ENCODE measurements at regions not wholly inside any gene's neighbourhood (a gene's known extent, or its start where the extent isn't known, plus 50 kb on each side); places are given as distances from the start of the nearest gene placed in this dataset.
"Not testable (repeated sequence)": the region's sequence is repeated elsewhere in the genome, so short reads cannot be mapped to it uniquely, and the experiment has no call there.

DNA sequence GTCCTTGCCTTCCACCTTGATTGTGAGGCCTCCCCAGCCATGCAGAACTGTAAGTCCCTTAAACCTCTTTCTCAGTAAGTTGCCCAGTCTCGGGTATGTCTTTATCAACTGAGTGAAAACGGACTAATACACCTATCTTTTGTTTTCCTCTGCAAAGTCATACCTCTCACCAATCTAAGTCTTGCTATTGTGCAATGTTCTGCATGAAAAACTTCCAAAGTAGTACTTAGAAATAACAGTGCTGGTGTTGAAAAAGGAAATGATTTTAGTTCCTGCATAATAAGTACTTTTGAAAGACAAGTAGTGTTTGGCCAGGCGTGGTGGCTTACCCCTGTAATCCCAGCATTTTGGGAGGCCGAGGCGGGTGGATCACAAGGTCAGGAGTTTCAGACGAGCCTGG, 573.5 kb downstream of the ANKRD50 start:
- no peak for DNase-seq

DNA sequence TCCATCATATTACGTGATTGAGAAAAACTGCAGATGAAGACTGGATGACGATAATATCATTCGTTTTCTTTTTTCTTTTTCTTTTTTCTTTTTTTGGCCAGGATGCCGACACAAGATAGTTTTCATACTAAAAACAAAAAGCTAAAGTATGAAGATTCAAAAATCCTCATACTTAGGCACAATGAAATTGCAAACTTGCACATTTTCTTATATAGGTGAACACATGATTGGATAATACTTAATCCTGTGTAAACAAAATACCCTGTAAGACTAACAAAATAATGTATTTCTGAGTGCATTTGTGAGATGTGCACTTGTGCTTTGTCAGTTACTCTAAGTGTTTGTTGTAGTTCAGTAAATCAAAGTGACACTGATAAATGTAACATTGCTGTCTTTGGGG, 568.9 kb downstream of the ANKRD50 start:
- no peak for DNase-seq

DNA sequence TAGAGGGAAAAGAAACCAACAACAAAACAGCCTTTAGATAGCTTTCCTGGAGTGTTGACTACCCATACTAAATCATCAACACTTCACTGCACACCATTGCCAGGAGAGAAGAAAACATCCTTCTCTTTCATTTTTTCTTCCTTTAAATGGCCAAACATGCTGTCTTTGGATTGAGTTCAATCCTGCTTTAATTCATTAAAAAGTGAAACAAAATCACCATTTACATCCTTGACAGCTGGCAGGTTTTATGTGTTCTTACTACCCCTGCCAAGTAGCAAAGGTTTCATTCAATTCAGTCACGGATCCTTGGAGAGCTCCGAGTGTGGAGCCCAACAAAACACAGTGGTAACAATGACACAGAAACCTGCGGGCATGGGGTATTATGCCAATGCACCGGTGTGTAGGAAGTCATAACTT, 568.3 kb downstream of the ANKRD50 start:
- DNase-seq = no peak

- no peak for DNase-seq
These were observed 566.5 kb downstream of the ANKRD50 start for GRCh38 chr4:124146068-124146467.

DNA sequence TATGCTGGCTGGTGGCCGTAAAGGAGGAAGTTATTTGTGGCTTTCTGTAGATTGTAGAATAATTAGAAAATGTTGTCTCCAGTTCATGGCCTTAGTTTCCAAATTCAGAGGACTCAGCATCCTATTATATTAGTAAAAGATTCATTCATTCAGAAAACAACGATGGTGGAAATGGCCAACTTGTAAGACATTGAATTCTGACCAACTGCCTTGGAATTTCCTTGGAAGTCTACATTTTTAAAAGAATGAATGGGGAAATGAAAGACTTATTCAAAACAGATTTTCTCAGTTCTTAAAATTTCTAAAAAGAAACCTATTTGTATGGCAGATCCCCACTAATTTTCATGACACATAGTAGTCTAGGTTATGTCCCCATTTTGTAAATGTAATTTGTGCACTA, 561.5 kb downstream of the ANKRD50 start:
- no peak for DNase-seq

GRCh38 chr4:124152132-124152531, 560.4 kb downstream of the ANKRD50 start:
- DNase-seq = no peak

DNA sequence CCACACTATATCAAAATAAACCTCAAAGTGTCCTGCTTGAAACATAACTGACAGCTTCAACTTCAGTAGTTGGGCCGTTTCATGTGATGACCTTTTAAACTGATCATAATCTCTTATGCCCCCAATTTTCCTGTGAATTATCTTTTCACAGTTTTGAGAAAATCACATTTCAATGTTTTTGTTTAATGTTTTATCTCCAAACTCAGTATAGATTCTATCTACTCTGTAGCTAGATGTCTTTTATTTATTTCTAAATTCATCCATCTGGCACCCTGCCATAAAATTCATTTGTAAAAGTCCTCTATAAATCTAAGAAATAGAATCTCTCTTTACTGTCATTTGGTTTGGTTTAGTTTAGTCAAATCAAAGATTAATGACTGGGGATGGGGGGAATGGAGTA, 557.3 kb downstream of the ANKRD50 start:
- DNase-seq = no peak

DNA sequence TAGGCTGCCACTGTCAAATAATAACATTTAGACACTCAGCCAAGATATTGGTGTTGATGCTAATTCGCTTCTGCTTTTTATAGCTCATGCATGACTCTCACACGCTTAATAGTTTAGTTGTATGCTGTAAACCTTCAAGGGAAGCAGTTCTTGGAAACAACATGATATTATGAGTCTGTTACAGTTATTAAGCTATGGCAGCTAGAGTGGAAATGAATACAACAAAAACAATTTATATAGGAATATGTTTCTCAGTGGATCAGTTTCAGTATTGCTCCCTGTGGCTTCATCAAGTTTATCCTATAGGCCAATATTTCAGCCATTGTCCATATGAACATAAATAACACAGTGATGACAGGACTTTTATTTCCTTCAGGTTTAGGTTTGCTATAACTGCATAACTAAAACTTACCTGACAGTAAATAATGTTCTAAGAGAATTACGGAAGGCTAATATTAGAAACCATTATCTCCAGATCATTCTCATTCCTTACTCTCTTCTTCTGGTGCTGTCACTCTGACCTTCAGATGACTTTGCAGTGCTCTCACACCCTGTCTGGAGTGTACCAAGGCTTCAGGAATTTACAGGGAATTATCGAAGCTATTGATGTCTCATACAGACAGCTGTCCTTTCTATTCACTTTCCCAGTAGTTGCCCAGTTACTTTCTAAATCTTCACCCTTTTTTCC, 555.0 kb downstream of the ANKRD50 start:
- DNase-seq = no peak

DNA sequence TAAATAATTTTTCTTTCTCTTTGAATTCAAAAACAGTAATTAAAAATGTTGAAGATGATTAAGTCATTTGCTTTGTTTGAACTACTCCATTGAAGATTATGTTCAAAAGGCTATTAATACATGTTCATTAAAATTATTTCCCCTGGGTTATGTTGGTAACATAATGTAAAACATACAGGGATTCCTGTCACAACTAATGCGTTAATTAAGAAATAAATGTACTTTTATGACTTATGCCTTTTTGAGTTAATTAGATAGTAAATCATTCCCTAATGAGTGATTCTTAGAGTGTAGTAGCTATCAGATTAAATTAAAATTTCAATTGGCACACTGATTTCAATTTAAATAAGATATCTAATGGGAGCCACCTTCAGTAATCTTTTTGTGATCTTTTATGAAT, 549.1 kb downstream of the ANKRD50 start:
- no peak for DNase-seq

- DNase-seq = no peak
These were observed 544.9 kb downstream of the ANKRD50 start for GRCh38 chr4:124167602-124168001.

DNA sequence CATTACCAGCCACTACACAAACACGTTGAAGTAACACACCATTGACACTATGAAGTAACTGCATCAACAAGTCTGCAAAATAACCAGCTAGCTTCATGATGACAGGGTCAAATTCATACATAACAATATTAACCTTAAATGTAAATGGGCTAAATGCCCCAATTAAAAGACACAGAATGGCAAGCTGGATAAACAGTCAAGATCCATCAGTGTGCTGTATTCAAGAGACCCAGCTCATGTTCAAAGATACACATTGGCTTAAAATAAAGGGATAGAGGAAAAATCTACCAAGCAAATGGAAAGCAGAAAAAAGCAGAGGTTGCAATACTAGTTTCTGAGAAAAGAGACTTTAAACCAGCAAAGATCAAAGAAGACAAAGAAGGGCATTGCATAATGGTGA, 543.0 kb downstream of the ANKRD50 start:
- DNase-seq = not testable (repeated sequence)

DNA sequence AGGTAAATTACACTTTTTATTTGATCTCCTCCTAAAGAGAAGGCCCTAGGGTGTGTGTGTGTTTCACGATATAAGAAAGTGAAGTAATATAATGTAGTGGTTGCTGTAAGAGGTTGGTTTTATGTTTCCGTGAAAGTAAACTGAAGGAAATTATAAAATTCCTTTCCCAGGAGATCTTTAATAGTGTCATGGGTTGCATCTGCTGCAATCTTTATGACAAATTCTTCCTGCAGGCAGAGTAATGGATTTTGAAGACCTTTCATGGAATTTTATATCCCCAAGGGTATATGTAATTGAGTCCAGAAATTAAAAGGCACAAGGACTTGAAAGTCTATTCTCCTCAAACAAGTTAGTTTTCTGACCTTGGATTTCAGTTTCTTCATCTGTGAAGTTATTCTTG, 538.6 kb downstream of the ANKRD50 start:
- DNase-seq = no peak

DNA sequence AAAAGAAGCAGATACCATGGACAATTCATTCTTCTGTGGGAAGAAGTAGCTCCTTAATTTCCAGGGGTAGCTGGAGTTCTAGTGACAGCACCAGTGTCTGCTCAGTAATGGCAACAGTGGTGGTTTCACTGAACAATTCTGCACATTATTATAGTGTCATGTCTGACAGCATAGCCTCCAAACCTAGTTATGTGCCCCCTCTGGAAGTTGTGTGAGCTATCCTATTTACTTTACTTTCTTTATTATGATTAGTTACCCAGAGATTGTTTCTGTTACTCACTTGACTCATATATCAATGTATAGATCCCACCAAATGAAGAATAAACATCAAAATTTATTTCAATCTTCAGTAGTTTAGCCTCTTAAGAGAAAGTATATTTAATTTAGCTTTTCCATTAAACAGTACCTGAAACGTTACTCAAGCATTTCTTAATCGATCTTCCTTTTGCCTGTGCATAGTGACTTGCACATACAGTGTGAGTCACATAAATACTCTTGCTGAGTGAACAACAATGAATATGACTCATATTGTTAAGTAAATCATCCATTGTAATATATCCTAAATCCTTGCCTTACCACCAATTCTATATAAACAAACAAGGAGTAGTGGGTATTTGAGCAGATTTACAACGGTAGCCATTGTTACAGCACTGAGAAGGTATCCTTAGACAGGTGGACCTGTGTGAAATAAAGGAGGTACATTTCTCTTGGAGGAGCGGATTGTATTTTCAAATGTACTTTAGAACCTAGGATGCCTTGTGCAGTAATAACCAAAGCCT, 534.7 kb downstream of the ANKRD50 start:
- no peak for DNase-seq

GRCh38 chr4:124178449-124179021, 534.0 kb downstream of the ANKRD50 start:
- no peak for DNase-seq

- DNase-seq = no peak
These were observed 532.9 kb downstream of the ANKRD50 start for GRCh38 chr4:124179506-124180186.

DNA sequence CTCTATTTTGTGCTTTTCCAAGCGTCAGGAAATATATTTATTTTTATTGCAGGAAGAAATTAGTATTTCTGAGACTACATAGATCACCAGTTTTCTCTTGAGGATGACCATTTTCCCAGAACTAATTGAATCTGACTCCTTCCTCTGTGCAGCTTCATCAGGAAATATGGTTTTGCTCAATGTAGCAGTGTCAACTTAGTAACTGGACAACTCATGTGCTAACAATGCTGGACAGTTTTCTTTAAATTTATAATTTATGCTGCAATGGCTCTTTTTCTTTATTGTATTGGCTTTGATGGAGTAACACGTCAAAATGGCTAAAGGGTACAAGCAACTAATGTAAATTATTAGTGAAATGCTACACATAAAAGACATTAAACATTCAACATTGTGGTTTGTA, 531.5 kb downstream of the ANKRD50 start:
- DNase-seq = no peak

DNA sequence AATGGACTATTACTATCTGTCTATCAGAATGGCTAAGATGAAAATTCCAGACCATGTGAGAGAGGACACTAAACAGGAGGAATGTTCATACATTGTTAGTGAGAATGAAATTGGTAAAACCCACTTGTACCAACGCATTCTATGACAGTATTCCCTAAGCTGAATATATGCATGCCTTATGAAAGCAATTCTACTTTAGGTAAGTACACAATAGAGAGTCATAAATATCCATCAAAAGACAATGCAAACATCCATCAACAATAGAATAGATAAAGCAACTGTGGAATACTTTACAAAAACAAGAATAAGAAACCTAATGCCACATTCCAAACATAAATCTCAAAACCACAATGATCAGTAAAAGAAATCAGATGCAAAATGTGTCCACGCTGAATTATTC, 529.3 kb downstream of the ANKRD50 start:
- DNase-seq = no peak

- DNase-seq = no peak
These were observed 528.6 kb downstream of the ANKRD50 start for GRCh38 chr4:124183926-124184325.

DNA sequence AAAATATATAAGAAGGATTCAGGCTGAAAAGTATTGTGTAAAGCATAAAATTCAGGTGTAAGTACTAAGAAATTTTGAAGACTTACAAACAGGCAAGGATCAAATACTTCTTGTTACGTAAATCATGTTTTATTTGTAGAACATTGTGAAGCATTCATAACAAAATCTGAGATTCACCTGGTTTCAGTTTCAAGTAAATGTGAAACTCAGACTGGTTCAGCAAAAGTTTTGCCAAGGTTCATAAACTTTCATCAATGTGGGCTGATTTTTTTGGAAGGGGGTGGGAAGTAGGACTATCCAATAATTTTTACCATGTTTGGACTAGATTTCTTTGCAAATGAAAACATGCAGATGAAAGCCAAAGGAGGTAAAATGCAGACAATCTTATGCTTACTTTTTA, 527.7 kb downstream of the ANKRD50 start:
- DNase-seq = no peak

DNA sequence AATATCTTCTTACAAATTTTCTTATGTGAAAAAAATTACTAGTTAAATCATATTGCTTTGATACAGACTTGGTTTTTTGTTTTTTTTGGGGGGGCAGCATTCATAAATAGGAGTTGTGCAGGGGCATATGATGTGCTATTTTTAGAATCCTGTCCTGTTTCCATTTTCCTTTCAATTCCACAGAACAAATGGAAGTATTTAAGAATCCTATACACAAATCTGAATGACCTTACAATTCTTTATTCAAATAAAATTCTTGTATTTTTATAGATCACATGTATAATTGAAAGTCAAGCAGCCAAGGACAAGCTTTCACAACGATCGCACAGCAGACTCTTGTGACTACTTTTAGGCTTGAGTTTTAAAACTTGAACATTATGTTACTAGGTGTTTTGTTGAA, 523.9 kb downstream of the ANKRD50 start:
- no peak for DNase-seq

DNA sequence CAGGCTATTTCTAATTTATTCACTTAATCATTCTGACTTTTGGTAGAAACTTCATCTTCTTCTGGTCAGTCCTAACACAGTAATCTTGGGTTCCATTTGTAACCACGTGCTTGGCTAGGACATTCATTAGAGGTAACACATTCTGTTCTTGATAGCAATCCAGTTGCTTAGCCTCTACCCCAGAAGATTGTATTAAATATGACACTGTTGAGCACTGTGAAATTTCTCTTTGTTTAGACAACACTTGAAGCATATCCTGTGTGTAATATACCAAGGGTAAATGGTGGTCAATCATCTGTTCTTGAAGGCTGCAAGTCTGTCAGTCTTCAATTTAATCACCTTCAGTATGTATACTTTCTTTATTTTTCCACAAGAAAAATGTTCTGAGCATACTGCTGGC, 523.0 kb downstream of the ANKRD50 start:
- DNase-seq = no peak

DNA sequence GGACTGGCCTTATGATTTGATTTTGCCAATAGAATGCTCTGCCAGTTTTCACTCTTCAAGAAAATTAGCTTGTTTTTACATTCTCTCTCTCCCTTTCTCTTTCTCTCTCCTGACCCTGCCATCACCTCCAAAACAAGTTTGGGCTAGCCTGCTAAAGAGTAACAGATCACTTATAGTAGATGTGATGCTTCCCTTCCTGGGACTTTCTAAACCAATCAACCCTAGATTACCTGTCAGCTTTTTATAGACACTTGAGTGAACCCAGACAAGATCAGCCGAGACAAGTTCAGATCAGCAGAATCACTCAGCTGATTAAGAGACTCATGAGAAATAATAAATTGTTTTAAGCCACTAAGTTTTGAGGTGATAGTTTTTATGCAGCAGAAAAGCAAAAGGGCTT, 521.2 kb downstream of the ANKRD50 start:
- DNase-seq = no peak

GRCh38 chr4:124192544-124192943, 520.0 kb downstream of the ANKRD50 start:
- no peak for DNase-seq

DNA sequence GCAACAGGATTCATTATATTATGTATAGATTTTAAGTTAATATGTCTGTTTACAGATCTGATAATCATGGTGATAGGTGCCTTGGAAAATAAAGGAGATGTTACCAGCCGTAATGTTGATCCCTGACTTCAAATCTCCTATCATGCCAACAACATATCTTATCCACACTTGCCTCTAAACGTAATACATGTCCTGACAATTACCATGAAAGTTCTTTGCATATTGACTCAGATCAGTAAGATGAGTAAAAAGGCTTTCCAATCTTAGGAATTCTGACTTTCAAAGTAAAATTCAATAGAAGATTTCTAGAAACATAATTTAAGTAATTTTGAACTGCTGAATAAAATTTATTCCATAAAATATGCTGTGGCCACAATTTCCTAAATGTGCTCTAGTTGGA, 513.3 kb downstream of the ANKRD50 start:
- no peak for DNase-seq
